ENCODE measurements at regions not wholly inside any gene's neighbourhood (a gene's known extent, or its start where the extent isn't known, plus 50 kb on each side); places are given as distances from the start of the nearest gene placed in this dataset.

DNA sequence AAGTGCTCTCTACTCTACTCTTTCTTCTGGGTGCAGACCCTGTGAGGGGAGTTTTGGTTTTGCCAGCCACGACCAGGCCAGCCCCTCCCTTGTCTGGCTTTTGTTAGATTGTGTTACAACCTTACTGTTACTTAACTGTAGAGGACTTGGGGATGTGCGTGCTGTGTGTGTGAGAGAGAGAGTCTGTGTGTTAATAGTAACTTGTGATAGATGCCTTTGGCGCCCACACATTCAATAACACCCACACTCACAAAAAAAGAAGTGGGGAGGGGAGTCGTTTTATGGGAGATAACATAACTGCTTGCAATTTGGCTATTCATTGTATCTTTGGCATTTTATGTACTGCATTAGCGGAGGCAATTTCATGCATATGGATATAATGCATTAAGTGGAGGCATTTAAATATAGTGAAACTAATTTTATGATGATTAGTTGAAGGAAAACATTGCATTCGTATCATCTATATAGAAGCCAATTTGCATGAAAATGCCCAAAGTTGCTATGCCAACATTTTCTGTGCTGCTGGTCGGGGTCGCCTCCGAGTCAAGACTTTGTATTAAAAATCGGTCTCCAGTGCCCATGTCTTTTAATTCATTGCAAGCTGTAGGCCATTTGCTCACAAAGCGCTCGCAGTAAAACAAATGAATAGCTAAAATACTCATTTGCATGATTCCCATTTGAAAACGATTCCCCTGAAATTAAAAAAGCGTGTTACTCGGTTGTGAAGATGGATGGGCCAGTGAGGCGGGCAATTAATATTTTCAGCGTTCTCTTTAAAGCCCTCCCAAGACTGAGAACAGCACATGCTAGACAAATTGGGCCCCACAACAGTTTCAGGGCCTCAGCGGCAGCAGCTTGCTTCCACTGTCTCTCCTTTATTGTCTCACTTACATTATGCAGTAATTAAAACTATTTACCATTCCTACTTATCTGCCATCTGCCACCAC, 158.5 kb upstream of the SMAD3 start:
- no peak for DNase-seq

DNA sequence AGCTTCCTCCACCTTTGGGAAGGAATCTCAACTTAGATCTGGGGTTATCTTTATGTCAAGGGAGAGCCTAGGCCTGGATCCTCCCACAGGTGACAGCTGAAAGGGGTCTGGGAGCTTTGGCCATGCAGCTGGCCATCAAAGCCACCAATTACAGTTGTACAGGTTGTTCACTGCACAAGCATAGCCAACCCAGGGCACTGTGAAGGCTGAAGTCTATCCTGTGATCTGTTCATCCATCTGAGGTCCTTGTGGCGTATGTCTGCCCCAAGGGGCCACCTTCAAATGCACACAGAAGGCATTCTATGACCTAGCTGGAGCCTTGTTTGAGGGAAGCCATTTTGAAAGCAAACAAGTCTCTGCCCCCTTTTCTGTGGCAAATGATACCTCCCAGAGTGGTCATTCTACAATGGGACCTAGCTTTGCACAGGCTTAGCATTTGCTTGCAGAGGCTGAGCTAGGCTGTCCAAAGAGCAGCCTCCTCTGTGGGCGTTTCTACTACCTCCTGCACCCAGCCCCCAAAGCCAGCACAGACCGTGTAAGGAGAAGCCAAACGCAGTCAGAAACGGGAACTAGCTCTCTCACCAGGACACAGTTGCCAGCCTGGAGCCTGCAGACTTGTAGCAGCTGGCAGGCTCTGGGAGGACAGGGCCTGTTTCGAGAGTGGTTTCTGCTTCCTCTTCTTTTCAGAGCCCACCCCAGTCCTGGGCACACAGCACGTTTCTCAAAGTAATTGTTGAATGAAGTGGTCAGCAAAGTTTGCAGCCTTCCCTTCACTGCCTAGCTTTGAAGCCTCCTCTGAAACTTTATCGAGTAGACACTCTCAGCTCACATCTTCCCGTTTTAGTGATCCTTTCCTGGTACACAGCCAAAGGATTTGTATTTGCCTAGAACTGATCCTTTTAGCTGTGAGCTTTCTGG, 157.3 kb upstream of the SMAD3 start:
- no peak for DNase-seq

DNA sequence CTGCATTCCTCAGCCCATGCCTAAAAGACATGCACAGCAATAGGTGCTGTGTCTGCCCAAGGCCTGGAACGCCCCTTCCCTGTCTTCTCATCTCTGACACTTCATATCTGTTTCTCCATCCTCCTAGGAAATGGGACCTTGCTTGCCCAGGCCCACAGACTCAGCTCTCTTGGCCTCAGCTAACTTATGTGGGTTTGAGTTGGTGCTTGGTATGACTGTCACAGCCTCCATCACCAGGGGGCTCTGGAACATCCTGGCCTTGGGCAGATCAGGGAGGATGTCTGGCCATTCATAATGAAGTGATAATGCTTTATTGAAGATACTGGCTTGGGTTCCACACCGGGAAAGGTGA, 156.7 kb upstream of the SMAD3 start:
- no peak for DNase-seq

DNA sequence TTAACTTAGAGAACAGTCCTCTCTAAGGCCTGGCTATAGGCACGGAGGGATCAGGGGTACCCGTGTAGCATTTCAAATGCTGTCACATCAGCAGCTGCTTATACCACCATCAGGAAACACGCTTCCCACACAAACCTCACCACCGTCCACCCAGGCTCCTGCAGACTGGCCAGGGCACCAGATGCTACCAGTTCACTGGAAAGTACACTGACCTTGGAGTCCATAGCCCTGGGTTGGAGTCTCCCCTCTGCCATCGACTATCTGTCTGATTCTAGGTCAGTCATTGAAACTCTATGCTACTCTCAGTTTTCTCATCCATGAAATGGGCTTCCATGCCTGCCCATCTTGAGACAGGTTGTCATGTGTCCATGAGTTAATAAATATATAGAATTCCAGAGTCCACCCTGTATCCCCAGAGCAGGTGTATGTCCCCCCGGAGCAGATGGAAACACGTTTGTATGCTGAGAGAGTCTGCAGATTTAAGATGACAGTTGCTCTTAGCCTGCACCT, 156.0 kb upstream of the SMAD3 start:
- no peak for DNase-seq

DNA sequence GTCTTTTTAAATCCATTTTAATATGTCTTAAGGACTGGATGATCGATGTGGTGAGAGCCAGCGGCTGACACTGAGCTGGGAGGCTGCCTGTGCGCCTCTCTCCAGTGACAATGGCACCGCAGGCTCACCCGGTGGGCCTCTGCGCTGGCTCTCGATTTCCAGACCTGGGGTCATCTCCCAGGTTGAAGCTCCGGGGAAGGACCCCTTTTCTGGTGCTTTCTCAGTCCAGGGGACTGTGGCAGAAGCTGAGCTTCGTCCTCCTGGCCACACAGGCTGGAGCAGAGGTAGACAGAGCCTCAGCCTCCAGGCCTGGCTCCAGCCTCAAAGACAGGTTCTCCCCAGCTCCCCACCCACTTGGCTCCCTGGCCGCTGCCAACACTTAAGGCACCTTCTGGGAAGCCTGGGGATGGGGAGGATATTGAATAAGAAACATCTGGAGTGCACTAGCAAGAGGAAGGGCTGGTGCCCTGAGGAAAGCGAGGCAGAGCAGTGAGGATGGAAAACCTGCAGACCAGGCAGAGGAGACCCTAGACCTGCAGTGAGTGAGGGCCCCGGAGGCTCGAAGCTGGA, 154.2 kb upstream of the SMAD3 start:
- no peak for DNase-seq

DNA sequence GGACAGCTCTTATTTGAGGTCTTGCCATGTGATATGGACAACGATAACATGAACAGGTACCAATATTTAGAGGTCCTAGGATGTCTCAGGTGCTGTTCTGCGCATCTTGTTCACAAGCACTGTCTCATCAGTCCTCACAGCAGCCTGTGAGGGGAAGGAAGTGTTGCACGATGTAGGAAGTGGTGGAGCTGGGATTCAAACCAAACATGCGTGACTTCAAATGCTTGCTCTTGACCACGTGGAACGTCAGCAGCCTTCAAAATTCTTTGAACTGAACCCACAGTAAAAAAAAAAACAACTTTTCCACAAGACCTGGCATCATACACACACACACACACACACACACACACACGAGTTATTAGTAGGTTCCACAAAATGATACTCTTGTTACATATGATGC, 153.4 kb upstream of the SMAD3 start:
- no peak for DNase-seq

DNA sequence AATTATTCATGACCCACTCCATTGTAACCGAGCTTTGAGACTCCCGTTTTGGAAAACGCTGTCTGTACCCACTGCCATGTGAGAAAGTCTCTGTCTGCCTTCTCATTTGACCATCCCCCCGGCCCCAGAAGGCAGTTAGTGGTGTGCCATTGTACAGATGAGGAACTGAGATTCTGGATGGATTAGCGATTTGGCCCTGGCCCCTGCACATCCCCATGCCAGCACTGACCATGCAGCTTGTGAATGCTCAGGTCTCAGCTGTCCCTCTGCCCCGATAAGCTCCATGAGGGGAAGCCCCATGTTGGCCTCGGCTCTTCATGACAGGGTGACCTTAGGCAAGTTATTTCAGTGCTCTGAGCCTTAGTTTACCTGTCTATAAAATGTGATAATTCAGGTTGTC, 153.0 kb upstream of the SMAD3 start:
- DNase-seq: no peak

DNA sequence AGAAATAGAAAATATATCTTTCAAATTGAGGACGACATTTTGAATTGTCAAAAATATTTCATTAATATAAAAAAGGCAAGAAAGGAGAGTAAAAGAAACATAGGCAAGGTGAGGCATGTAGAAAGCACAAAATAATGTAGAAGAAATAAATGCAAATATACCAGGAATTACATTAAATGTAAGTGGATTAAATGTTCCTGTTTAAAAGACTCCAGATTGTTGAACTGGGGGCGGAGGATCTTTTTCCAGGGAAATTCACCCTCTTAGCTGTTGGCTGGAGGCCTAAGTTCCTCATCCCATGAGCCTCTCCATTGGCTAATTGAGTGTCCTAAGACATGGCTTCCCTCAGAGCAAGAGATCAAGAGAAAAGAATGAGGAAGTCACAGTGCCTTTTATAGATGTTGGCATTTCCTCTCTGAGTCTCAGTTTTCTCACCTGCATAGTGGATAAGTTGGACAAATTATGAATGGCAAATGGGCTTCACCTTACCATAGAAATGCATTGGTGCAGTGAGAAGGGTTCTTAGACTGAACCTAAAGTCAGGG, 147.4 kb upstream of the SMAD3 start:
- no peak for DNase-seq

DNA sequence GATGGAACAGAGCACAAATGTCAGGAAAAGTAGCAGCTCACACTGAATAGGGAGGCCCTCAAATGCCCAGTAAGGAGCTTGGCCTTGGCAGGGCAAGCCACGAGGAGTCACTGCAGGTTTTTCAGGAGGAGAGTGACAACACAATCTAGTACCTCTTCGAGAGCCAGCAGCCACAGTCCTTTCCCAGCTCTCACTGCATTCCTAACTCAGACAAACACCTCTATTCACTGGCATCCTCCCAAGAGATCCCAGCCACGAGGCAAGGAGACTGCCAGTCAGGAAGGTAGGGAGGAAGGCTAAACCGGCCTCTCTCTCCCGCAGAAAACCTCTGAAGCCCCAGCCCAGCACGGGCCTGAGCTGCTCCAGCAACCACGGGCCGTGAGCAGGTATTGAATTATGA, 146.0 kb upstream of the SMAD3 start:
- DNase-seq: no peak

DNA sequence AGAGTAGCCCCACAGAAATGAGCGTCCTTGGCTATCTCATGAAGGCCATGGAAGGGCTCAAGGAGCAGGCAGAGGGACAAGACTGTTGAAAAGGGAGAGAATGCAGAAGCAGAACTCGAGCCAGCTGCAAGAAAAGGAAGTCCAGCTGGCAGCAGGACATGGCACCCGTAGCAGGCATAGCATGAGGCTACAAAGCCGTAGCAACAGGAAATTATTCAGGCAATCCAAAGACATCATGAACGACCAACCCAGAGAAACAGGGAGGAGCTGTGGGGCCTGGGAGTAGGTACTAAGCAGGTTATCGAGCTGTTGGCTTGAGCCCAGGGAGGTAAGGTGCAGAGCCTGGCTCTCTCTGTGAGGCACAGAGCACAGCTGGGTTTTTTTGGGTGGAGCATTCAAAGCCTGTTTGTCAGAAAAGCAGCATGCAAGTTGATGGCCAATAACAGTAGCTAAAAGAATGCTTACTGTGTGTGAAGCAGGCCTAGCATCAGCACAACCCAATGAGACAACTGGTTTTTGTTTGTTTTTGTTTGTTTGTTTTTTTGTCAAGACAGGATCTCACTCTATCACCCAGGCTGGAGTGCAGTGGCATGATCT, 144.0 kb upstream of the SMAD3 start:
- no peak for DNase-seq

DNA sequence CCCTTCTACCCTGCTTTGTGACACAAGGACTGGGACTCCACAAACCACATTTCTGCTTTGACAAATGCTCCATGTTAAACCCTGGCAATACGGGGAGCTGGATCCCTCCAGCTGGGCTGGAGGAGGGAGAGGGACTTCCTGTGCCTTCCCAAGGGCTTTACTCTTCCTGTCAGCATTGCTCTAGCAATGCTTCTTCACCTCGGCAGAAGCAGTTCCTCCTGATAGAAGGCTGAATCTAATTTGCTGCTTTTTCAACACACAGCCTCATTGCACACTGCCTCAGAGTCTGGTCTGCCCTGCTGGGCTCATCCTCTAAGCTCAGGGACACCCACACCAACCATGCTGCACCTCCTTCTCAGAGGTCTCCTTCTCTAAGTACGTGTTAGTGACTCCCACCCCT, 142.8 kb upstream of the SMAD3 start:
- no peak for DNase-seq

DNA sequence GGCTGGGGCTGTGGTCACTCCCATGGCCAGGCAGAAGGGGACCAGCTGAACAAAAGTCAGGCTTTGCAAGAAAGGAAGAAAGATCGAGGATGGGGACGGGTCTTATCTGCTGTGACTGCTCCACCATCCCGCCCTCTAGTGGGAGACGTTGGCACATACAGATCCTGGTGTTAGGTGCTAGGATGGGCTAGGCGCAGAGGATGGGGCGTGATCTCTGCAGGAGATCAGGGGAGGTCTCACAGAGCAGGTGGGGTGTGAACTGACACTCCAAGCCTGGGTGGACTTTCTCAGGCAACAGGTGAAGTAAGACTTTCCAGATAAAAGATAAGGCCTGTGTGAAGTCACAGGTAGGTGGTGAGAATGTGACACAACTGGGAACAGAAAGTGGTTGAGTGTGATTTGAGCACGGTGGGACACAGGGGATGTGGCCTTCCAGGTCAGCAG, 141.9 kb upstream of the SMAD3 start:
- DNase-seq: peak in 1 of 2 experiments; percentile 4

DNA sequence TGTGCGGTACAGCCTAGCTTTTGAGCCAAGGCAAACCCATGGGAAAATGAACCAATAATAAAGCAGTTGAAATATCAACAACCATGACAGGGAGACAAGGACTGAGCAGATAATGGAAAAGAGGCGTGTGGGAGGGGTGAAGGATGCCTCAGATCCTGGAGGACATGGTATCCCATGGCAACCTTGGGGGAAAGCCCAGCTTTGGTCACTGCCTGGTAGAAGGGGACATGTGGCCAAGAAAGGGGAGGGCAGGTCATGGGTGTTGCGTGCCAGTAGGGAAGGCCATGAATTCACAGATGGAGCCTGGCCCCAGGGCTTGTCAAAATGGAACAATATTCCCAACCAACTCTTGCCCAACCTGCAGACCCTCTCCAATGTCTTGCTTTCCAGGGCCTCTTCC, 140.5 kb upstream of the SMAD3 start:
- no peak for DNase-seq

DNA sequence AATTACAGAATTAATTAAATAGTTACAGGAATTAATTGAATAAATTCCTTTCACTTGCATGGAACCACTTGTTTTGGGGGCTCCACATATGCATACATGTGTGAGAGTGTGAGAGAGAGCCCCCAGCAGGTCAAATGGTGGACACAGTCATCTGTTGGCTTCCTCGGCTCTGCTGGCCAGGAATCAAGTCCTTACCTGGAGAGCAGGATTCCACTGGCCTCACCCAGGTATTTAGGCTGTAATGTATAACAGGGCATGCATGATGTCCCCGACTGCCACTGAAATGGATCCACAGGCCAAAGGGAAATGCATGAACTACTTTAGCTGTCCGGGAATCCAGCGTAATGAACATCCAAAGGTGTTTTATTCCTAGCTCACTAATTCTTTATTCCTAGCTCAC, 139.7 kb upstream of the SMAD3 start:
- DNase-seq: no peak

DNA sequence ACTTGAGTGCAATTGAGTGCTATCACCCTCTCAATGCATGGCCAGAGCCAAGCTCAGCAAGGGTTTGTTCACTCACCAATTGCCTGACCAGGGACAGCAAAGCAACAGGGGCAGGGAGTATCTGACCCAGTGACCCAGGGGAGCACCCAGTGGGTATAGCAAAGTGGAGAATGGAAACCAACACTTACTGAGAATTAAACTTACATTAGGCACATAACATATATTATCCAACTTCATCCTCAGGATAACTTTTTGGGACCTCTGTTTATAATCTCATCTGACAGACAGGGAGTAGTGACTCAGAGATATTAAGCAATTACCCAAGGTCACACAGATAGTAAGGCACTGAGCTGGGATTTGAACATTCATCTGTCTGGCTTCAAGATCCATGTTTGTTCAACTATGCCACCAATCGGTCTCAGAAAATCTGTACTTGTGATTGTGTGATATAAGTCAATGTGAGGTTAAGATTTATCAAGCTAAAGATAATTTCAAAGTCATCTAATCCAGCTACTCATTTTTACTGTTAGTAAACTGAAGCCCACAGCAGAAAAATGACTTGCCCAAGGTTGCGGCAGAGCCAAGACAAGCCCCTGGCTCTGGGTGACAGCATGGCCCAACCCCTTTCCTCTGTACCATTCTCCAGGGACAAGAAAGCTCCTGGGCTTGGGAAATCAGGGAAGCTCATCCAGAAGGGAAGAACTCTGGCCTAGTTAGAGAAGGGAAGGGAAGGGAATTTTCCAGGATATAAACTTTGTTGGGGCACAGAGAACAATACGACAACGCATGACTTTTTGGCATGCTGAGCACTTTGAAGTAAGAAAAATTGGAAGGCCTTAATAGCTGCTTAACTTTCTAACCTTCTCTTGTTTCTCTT, 138.0 kb upstream of the SMAD3 start:
- DNase-seq: no peak

DNA sequence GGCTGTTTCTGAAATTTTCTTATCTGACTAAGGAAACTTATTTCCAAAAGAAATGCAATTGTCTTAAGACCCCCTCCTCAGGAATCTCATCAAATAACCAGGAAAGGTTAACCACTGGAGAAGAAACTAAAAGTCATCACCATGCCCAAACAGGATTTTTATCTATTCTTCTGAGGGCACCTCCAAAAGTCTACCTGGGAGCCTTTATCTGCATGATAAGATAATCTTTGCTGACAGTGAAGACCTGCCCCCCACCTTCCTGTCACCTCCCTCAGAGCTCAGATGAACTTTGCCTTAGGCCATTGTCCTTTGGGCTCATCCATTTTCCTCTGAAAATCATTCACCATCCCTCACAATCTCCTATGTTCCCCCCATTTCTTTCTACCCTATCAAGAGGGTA, 137.3 kb upstream of the SMAD3 start:
- DNase-seq: no peak

DNA sequence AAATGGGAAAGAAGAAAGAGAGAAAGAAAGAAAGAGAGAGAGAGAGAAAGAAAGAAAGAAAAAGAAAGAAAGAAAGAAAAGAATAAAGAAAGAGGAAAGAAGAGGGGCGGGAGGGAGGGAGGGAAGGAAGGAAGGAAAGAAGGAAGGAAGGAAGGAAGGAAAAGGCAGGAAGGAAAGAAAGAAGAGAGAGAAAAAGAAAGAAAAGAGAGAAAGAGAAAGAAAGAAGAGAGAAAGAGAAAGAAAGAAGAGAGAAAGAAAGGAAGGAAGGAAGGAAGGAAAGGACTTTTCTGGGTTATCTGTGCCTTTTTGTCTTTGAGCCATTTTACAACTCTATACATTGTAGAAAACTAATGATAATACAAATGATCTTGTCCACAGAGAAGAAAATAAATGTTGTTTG, 136.6 kb upstream of the SMAD3 start:
- no peak for DNase-seq

DNA sequence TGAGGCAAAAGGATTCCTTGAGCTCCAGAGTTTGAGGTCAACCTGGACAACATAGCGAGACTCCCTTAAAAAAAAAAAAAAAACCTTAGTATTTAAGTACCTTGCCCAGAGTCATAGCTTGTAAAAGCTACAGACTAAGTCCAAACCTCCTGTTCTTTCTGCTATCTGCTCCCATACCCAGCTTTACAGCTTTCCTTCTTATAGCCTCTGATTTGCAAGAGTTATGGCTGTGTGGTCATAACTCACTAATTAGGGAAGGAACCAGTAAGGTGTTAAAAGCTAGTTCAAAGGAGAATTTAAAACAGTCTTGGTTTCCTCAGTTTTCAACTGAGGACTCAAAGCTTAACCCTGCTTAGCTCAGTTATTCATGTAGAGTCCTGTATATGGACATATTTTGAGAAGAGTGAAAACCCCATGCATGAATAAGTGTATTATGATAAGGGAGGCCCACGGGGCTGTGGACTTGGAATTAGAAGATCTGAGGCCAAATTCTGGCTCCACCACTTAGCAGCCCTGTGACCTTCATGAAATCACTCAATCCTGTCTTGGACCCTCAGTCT, 135.5 kb upstream of the SMAD3 start:
- DNase-seq: no peak

DNA sequence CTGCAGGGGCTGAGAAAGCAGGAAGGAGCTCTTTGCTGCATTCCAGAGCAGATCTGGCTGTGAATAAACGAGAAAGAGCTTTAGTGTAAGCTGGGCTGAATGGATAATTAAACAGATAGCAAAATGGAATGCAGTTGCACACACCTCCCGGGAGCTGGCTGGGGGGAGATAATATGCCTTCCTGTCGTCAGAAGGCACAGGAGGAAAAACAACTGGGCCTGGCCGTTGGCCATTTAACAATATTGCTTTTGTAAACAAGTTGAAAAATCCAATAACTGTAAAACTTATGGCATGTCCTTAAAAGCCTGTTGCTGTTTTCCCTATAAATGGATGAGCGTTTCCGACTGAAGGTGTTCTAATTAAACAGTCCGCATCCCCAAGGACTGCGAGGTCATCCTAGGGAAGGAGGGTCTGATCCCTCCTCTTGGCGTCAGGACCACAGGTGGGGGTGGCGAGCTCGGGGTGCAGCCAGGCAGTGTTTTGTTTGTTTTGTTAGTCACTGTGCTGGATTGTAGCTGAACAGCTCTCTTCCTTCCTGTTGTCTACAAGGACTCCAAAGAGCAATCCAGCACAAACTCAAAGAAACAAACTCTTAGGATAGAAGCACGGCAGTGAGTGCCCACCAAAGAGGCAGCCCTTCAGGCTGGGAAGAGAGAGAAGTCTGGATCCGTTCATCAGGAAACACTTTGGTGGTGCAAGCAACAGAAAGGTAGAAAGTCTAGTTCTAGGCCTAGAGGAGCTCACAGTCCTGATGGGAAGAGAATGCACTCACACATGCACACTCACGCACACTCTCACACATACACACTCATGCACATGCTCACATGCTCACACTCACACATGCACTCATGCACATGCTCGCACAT, 133.4 kb upstream of the SMAD3 start:
- DNase-seq: no peak

DNA sequence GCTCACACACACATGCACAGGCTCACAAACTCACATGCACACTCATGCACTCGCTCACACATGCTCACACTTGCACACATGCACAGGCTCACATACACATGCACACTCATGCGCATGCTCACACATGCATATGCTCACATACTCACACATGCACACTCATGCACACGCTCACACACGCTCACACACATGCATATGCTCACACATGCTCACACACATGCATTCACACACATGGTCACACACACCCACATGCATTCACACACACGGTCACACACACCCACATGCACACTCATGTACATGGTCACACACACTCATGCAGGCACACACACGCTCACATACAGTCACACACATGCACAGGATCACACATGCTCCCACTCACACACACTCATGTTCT, 132.8 kb upstream of the SMAD3 start:
- DNase-seq: no peak
